Stimulated activated CD8-positive, alpha-beta memory T cell treated with anti-CD3 and anti-CD28 coated beads, Interleukin-7, amount 100 ng/mL, for 24 hours (primary cell): ENCODE measurements at regions not wholly inside any gene's neighbourhood (a gene's known extent, or its start where the extent isn't known, plus 50 kb on each side); places are given as distances from the start of the nearest gene placed in this dataset.

Experiments used
- DNase-seq: peaks from one replicate; pipeline ENCODE4 v3.0.0-alpha.2; 2020; ENCODE audit warnings: low read depth

DNA sequence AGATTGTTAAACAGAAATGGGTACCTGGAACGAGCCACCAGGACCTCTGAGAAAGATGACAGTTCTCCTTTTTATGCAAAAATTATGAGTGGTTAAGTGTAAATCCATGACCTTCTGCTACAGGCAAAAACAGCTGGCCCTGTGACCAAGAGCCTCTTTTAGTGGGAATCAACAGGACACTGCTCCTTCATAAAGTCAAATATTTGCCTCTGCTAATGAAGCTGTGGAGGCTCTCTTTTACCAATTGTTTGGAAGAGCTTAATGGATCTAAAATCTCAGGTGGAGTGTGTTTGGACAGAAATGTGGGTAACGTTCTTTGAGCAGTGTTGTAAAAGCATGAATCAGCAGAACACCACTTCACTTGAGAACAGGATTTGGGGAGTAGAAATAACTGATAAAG lies 117.5 kb upstream of the PCSK2 start:
- no peak for DNase-seq

- no peak for DNase-seq
Observed at GRCh38 chr20:17128206-17128605, 98.6 kb upstream of the PCSK2 start.

GRCh38 chr20:17129089-17129488 lies 97.8 kb upstream of the PCSK2 start:
- DNase-seq: no peak

GRCh38 chr20:17137692-17138091 lies 89.1 kb upstream of the PCSK2 start:
- DNase-seq: no peak

GRCh38 chr20:17138237-17138636 lies 88.6 kb upstream of the PCSK2 start:
- no peak for DNase-seq

GRCh38 chr20:17140894-17141293 lies 85.9 kb upstream of the PCSK2 start:
- no peak for DNase-seq

DNA sequence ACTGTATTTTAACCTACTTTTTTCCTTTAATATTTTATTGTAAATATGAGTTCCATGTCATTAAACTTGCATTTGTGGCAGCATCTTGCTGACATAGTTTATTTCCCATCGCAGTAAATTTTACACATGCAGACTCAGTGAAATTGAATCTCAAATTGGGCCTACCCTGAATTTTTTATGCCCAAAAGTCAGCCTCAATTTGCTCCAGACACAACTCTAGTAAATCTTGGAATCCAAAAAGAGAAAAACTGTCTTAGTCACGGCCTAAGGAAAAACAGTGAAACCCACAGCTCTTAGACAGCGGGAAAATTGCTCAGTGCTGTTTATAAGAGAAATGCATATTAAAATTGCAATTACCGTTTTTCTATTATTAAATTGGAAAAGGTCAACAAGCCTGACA lies 85.3 kb upstream of the PCSK2 start:
- DNase-seq: no peak

GRCh38 chr20:17142666-17143065 lies 84.2 kb upstream of the PCSK2 start:
- no peak for DNase-seq

- no peak for DNase-seq
Observed at GRCh38 chr20:17150858-17151257, 76.0 kb upstream of the PCSK2 start.

DNA sequence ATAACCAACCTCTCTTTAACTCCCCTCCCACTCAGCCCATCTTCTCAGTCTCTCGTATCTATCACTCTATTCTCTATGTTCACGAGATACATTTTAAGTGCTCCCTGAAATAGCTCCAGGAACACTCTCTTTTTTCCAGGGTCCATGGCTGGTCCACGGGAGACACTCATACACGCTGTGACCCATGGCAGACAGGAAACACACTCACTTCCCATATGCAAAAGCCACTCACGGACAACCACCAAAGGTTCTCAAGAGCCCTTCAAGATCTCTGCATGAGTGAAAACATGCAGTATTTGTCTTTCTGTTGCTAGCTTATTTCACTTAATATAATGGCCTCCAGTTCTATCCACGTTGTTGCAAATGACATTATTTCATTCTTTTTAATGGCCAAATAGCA lies 71.4 kb upstream of the PCSK2 start:
- no peak for DNase-seq

GRCh38 chr20:17158701-17159100 lies 68.1 kb upstream of the PCSK2 start:
- no peak for DNase-seq

GRCh38 chr20:17161673-17162481 lies 65.0 kb upstream of the PCSK2 start:
- DNase-seq: no peak

DNA sequence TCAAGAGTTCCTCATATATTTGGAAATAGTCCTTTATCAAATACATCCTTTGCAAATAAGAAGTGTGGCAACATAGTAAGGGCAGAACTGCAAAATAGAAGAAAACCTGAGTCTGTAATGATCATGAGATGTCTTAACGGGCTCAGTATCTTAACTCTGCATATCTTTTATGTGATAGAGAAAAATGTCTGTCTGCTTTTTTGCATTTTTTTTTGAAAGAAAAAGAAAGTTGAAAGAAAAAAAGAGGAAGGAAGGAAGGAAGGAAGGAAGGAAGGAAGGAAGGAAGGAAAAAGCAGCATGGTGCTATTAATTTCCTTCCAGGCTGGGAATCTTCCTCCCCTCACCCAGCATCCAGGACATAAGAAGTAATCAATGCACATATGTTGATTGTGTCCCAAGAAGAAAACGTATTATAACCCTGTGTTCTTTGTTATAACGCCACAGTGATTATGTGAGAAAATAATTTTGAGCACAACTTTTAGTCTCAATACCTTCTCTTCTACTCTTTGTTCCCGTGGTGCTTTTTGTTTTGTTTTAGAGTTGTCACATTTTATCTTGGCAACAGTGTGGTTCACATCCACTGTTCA lies 58.7 kb upstream of the PCSK2 start:
- DNase-seq: no peak

DNA sequence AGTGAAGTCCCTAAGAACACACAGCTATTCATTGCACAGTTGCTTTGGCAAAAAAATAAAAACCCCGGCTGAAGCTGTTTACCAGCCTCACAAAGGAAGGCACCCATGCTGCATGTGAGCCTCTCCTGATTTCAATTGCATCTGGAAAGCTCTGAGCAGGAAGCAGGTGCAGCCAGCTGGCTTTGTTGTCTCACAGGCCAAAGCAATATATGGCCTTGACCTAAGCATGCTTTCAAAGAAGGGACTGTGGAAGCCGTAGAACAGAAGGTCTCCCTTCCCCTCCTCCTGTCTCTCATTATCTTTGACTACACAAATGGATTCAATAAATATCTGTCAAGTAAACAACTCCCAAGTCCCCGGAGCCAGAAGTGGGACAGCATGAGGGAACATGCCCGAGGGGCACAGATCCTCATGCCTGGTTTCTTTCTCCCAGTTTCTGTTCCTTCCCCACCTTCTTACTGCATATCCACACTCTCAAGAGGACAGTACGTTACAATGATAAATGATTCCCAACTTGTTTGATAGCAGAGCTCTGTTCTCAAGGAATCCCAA lies 57.2 kb upstream of the PCSK2 start:
- no peak for DNase-seq

GRCh38 chr20:17171746-17172280 lies 55.0 kb upstream of the PCSK2 start:
- no peak for DNase-seq

DNA sequence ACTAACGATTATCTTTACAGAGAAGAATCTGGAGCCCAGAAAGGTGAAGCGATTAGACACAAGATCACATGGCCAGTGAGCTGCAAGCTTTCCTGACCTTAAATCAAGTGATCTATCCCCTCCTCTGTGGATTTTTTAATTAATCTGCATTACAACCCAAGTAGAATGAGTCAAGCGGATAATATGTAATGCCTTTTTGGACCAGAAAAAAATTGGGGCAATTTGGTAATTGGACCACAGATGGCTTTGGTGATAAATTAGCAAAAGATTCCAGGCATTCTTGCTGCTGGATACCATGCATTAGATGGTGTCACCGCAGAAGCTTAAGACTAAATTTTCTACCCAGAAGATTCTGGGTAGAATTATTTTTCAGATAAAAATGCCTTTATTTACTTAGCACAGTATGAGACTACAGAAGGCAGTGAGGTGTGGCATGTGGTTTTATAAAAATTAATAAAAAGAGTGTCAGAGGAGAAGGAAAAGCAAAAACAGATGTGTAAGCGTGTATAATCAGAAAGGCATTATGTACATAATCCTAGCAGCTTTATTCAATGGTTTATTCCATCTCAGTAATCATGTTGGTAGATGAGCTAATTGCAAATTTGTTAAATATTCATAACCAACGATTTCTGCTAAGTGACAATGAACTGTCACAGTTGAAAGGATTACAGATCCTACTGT lies 53.9 kb upstream of the PCSK2 start:
- DNase-seq: no peak
